CD4-positive, alpha-beta T cell (primary cell): ENCODE measurements at regions not wholly inside any gene's neighbourhood (a gene's known extent, or its start where the extent isn't known, plus 50 kb on each side); places are given as distances from the start of the nearest gene placed in this dataset.

Experiments used
- ATAC-seq: fragments of 200-7000 bp; cut with Tn5 transposase; one replicate; pipeline ENCODE4 v1.10.0; 2022; ENCODE audit warnings: mild to moderate bottlenecking; ENCODE audit not compliant: poor library complexity
- CTCF ChIA-PET: fragments of 350-600 bp; sonication (Branson Sonifier 250); formaldehyde crosslinking; loops from one replicate; lab custom pipeline; 2021; ENCODE audit warnings: antibody characterized with exemption, inconsistent platforms; lab: Charles Lee
- POLR2A ChIA-PET: fragments of 350-600 bp; sonication (Branson Sonifier 250); formaldehyde crosslinking; loops from one replicate; lab custom pipeline; 2021; ENCODE audit warnings: antibody characterized with exemption, inconsistent platforms; lab: Charles Lee
- DNase-seq, 14 experiments: peaks; one replicate each; pipeline ENCODE4 v3.0.0-alpha.2; 2013 to 2020; ENCODE audit warnings: mixed read lengths in 2 of 14
- H3K27ac ChIP-seq, 2 donors: one replicate each; pipeline versions ENCODE4 v1.5.1 to v1.7.0; 2013; ENCODE audit warnings: low read length in 2 of 2, low read depth in 1 of 2, mild to moderate bottlenecking in 1 of 2
- H3K27me3 ChIP-seq, 2 experiments: 1 replicate in 1 of 2; 2 replicates in 1 of 2; pipeline versions ENCODE4 v1.6.1 to v1.7.0; 2013; ENCODE audit warnings: low read length in 2 of 2, control low read depth in 1 of 2, mild to moderate bottlenecking in 1 of 2, moderate library complexity in 1 of 2; ENCODE audit not compliant: insufficient read depth in 2 of 2, control insufficient read depth in 1 of 2
- H3K36me3 ChIP-seq: one replicate; pipeline ENCODE4 v1.6.1; 2013; ENCODE audit warnings: low read length, control low read depth; ENCODE audit not compliant: insufficient read depth
- H3K4me1 ChIP-seq: one replicate; pipeline ENCODE4 v1.6.1; 2013; ENCODE audit warnings: low read length, control low read depth; ENCODE audit not compliant: insufficient read depth
- H3K4me3 ChIP-seq: one replicate; pipeline ENCODE4 v1.5.1; 2013; ENCODE audit warnings: mild to moderate bottlenecking, low read length, moderate library complexity
- H3K9me3 ChIP-seq, 2 experiments: 1 replicate in 1 of 2; 2 replicates in 1 of 2; pipeline versions ENCODE4 v1.6.1 to v1.7.0; 2013; ENCODE audit warnings: low read length in 2 of 2, mild to moderate bottlenecking in 2 of 2, control low read depth in 1 of 2, moderate library complexity in 1 of 2; ENCODE audit not compliant: control insufficient read depth in 1 of 2, insufficient read depth in 1 of 2
- H3K27ac Mint-ChIP-seq: one replicate; pipeline ENCODE4 v1.8.0; 2020; ENCODE audit warnings: mixed read lengths
- H3K27me3 Mint-ChIP-seq: one replicate; pipeline ENCODE4 v1.8.0; 2021; ENCODE audit warnings: mixed read lengths
- H3K36me3 Mint-ChIP-seq: one replicate; pipeline ENCODE4 v1.8.0; 2021; ENCODE audit warnings: low read depth, mixed read lengths
- H3K4me1 Mint-ChIP-seq: one replicate; pipeline ENCODE4 v1.8.0; 2021; ENCODE audit warnings: low read depth, mixed read lengths
- H3K4me3 Mint-ChIP-seq: one replicate; pipeline ENCODE4 v1.8.0; 2020; ENCODE audit warnings: mild to moderate bottlenecking, mixed read lengths
- H3K9me3 Mint-ChIP-seq: one replicate; pipeline ENCODE4 v1.8.0; 2020; ENCODE audit warnings: mixed read lengths
- CTCF ChIP-seq: fragments of 200-600 bp; IDR thresholded peaks from one replicate; pipeline ENCODE4 v1.8.0; 2022; ENCODE audit warnings: antibody characterized with exemption, mild to moderate bottlenecking
- intact Hi-C, 2 experiments: fragments of 100-400 bp; cut with DNase I in 1 of 2; cut with micrococcal nuclease in 1 of 2; formaldehyde crosslinking; loops; one replicate each; pipeline versions ENCODE4 v1.15.1 to v1.9.0; 2023 to 2025; cut with DNase I, micrococcal nuclease

GRCh38 chr5:136722086-136722485 lies 356.7 kb upstream of the TRPC7 start:
- Histone ChIP-seq H3K9me3 (no peaks in the 10 kb centered on the region), H3K27ac (no peak overlapping the region), H3K36me3 (no peaks in the 10 kb centered on the region), H3K4me1 (no peaks in the 10 kb centered on the region), H3K4me3 (no peak overlapping the region), H3K27me3 (no peaks in the 10 kb centered on the region)
- Mint-ChIP-seq H3K27me3 (no peaks in the 10 kb centered on the region), H3K36me3 (no peaks in the 10 kb centered on the region), H3K9me3 (no peaks in the 10 kb centered on the region), H3K4me3 (no peak overlapping the region), H3K4me1 (no peaks in the 10 kb centered on the region), H3K27ac (no peak overlapping the region)
- TF ChIP-seq CTCF, result no peak
- intact Hi-C loops, result no loop called here
- CTCF ChIA-PET, result no interaction called here
- ATAC-seq (no peak), DNase-seq (no peak)
- POLR2A ChIA-PET, result no interaction called here

GRCh38 chr5:136720674-136721073 lies 355.3 kb upstream of the TRPC7 start:
- no peak for TF ChIP-seq CTCF
- CTCF ChIA-PET, result no interaction called here

GRCh38 chr5:136717917-136718316 lies 352.6 kb upstream of the TRPC7 start:
- POLR2A ChIA-PET, result no interaction called here
- Histone ChIP-seq H3K4me1 (no peaks in the 10 kb centered on the region), H3K27me3 (no peaks in the 10 kb centered on the region), H3K4me3 (no peak overlapping the region), H3K36me3 (no peaks in the 10 kb centered on the region), H3K27ac (no peak overlapping the region), H3K9me3 (no peaks in the 10 kb centered on the region)
- H3K4me1 Mint-ChIP-seq, result no peaks in the 10 kb centered on the region
- H3K4me3 Mint-ChIP-seq, result no peak overlapping the region
- DNase-seq (no peak), ATAC-seq (no peak)
- intact Hi-C loops, result no loop called here
- no peaks in the 10 kb centered on the region for H3K27me3 Mint-ChIP-seq
- no peaks in the 10 kb centered on the region for H3K36me3 Mint-ChIP-seq
- H3K27ac Mint-ChIP-seq, result no peak overlapping the region
- no peaks in the 10 kb centered on the region for H3K9me3 Mint-ChIP-seq
- TF ChIP-seq CTCF, result no peak
- CTCF ChIA-PET, result no interaction called here

More at GRCh38 chr5:136720674-136721073, 355.3 kb upstream of the TRPC7 start:
- no peak overlapping the region for H3K4me3 Mint-ChIP-seq
- intact Hi-C loops, result no loop called here
- Histone ChIP-seq H3K27ac (no peak overlapping the region), H3K4me1 (no peaks in the 10 kb centered on the region), H3K4me3 (no peak overlapping the region), H3K36me3 (no peaks in the 10 kb centered on the region), H3K27me3 (no peaks in the 10 kb centered on the region), H3K9me3 (no peaks in the 10 kb centered on the region)
- no peak for ATAC-seq
- H3K9me3 Mint-ChIP-seq, result no peaks in the 10 kb centered on the region
- no peaks in the 10 kb centered on the region for H3K27me3 Mint-ChIP-seq
- no peaks in the 10 kb centered on the region for H3K36me3 Mint-ChIP-seq
- POLR2A ChIA-PET, result no interaction called here
- H3K4me1 Mint-ChIP-seq, result no peaks in the 10 kb centered on the region
- no peak overlapping the region for H3K27ac Mint-ChIP-seq
- DNase-seq, result no peak
